ENCODE measurements at regions not wholly inside any gene's neighbourhood (a gene's known extent, or its start where the extent isn't known, plus 50 kb on each side); places are given as distances from the start of the nearest gene placed in this dataset.

GRCh38 chr12:111064982-111065381, 144.6 kb upstream of the MYL2 start:
- no peak for TF ChIP-seq TAF1 (IDR thresholded peaks at IDR 0.05; ENCODE audit: low read depth)
- TF ChIP-seq CEBPB (IDR thresholded peaks at IDR 0.05), result no peak
- TF ChIP-seq EP300 (IDR thresholded peaks at IDR 0.05; ENCODE audit: borderline replicate concordance), result no peak
- no peak for TF ChIP-seq EGR1 (IDR thresholded peaks at IDR 0.05)

Data from Ishikawa (cell line).